Smooth muscle cell (in vitro differentiated cells): ENCODE measurements at regions not wholly inside any gene's neighbourhood (a gene's known extent, or its start where the extent isn't known, plus 50 kb on each side); places are given as distances from the start of the nearest gene placed in this dataset.

ENCODE experiments used
- DNase-seq: peaks from one replicate; lab custom pipeline; 2025; ENCODE audit not compliant: unreplicated experiment; lab: John Stamatoyannopoulos, UW
- H2AFZ ChIP-seq: fragments of 200-600 bp; sonication (generic); 2 replicates; pipeline ENCODE4 v1.6.0; 2016; ENCODE audit warnings: antibody characterized with exemption, low read depth, mild to moderate bottlenecking
- H3F3A ChIP-seq: fragments of 200-600 bp; sonication (generic); 2 replicates; pipeline ENCODE4 v1.6.0; 2017; ENCODE audit warnings: antibody characterized with exemption, low read depth
- H3K27ac ChIP-seq: fragments of 200-600 bp; sonication (generic); 2 replicates; pipeline ENCODE4 v1.5.1; 2016; ENCODE audit warnings: low read depth, mild to moderate bottlenecking
- H3K27me3 ChIP-seq: fragments of 200-600 bp; sonication (generic); 2 replicates; pipeline ENCODE4 v1.6.1; 2016; ENCODE audit warnings: low read depth, mild to moderate bottlenecking
- H3K36me3 ChIP-seq: fragments of 200-600 bp; sonication (generic); 2 replicates; pipeline ENCODE4 v1.5.1; 2016; ENCODE audit warnings: low read depth
- H3K4me1 ChIP-seq: fragments of 200-600 bp; sonication (generic); 2 replicates; pipeline ENCODE4 v1.5.1; 2016; ENCODE audit warnings: low read depth
- H3K4me2 ChIP-seq: fragments of 200-600 bp; sonication (generic); 2 replicates; pipeline ENCODE4 v1.6.0; 2016; ENCODE audit warnings: mild to moderate bottlenecking
- H3K4me3 ChIP-seq: fragments of 200-600 bp; sonication (generic); 2 replicates; pipeline ENCODE4 v1.5.1; 2016; ENCODE audit warnings: mild to moderate bottlenecking
- H3K79me2 ChIP-seq: fragments of 200-600 bp; sonication (generic); 2 replicates; pipeline ENCODE4 v1.6.0; 2016; ENCODE audit warnings: low read depth, mild to moderate bottlenecking
- H3K9ac ChIP-seq: fragments of 200-600 bp; sonication (generic); 2 replicates; pipeline ENCODE4 v1.6.0; 2016; ENCODE audit warnings: low read depth
- H3K9me3 ChIP-seq: fragments of 200-600 bp; sonication (generic); replicated peaks from 2 replicates; pipeline ENCODE4 v1.5.1; 2016; ENCODE audit warnings: low read depth
- H4K20me1 ChIP-seq: fragments of 200-600 bp; sonication (generic); 2 replicates; pipeline ENCODE4 v1.6.0; 2016; ENCODE audit warnings: low read depth
- WGBS: methylation state at CpG from one replicate; pipeline ENCODE4 v1.1.7; 2016; ENCODE audit warnings: low lambda C conversion rate; 5-methylcytosine and 5-hydroxymethylcytosine counted together
- TF ChIP-seq, protein P1 (sequence below): fragments of 200-600 bp; sonication (generic); IDR thresholded peaks from 2 replicates; pipeline ENCODE4 v1.5.1; 2017; ENCODE audit warnings: borderline replicate concordance, mild to moderate bottlenecking, antibody characterized with exemption; ENCODE audit not compliant: insufficient read depth, poor library complexity, severe bottlenecking

DNA sequence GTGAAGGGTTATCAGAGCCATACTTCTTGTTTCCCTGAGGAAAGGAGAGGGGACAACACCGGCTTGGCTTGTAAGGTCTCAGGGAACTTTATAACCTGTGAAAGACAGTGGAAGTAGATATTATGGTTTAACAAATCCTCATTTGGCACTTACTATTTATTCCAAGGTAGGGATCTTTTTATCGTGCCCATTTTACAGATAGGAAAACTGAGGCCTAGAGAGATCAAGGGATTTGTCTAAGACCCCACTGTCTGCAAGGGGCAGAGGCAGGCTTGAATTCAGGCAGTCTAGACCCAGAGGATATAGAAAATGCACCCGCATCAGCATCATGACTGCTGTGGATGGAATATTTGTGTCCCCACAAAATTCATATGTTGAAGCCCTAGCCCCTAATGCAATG is 118.4 kb upstream of the CST7 start:
- Histone ChIP-seq H3K4me1 (no peaks in the 10 kb centered on the region), H3K9me3 (no peaks in the 10 kb centered on the region)

DNA sequence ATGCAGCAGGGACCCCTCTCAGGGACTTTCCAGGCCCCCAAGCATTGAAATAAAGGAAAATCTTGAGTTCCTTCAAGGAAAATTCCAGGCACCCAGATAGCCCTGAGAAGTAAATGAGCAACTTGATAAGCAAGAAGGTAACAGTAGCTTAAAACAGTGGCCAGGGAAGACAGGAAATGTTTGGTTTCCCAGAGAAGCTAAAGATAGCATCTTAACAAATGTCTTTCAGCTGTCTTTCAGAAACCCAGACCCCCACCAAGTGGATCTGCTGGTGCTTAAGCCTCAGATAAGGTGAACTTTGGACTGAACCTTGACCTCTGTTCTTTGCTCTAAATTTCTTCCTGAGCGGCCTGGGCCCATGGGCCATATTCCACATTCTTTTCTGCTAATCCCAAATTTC is 117.8 kb upstream of the CST7 start:
- DNase-seq = no peak
- Histone ChIP-seq H3K9ac (no peak overlapping the region), H3K36me3 (no peaks in the 10 kb centered on the region), H3K4me1 (no peaks in the 10 kb centered on the region), H3K9me3 (no peaks in the 10 kb centered on the region), H3K4me2 (no peak overlapping the region), H2AFZ (no peak overlapping the region), H3K27me3 (peaks cover 3% of the 10 kb centered on the region), H4K20me1 (no peaks in the 10 kb centered on the region), H3K79me2 (no peaks in the 10 kb centered on the region), H3K27ac (no peak overlapping the region), H3K4me3 (no peak overlapping the region), H3F3A (no peaks in the 10 kb centered on the region)
- TF ChIP-seq, protein P1, sequence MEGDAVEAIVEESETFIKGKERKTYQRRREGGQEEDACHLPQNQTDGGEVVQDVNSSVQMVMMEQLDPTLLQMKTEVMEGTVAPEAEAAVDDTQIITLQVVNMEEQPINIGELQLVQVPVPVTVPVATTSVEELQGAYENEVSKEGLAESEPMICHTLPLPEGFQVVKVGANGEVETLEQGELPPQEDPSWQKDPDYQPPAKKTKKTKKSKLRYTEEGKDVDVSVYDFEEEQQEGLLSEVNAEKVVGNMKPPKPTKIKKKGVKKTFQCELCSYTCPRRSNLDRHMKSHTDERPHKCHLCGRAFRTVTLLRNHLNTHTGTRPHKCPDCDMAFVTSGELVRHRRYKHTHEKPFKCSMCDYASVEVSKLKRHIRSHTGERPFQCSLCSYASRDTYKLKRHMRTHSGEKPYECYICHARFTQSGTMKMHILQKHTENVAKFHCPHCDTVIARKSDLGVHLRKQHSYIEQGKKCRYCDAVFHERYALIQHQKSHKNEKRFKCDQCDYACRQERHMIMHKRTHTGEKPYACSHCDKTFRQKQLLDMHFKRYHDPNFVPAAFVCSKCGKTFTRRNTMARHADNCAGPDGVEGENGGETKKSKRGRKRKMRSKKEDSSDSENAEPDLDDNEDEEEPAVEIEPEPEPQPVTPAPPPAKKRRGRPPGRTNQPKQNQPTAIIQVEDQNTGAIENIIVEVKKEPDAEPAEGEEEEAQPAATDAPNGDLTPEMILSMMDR = no peak
- 89% methylated on average over 1 of the region's 1 CpG for WGBS

More for the DNA sequence above, 118.4 kb upstream of the CST7 start:
- H3K9ac ChIP-seq = no peak overlapping the region
- H3K27ac ChIP-seq = no peak overlapping the region
- no peak overlapping the region for H3K4me2 ChIP-seq
- no peaks in the 10 kb centered on the region for H3K36me3 ChIP-seq
- no peak overlapping the region for H3K4me3 ChIP-seq
- no peaks in the 10 kb centered on the region for H3F3A ChIP-seq
- WGBS = 99% methylated on average over 3 of the region's 3 CpGs
- H3K27me3 ChIP-seq = peaks cover 3% of the 10 kb centered on the region
- no peaks in the 10 kb centered on the region for H4K20me1 ChIP-seq
- no peaks in the 10 kb centered on the region for H3K79me2 ChIP-seq
- H2AFZ ChIP-seq = no peak overlapping the region
- no peak for DNase-seq
- TF ChIP-seq, protein P1 = no peak

DNA sequence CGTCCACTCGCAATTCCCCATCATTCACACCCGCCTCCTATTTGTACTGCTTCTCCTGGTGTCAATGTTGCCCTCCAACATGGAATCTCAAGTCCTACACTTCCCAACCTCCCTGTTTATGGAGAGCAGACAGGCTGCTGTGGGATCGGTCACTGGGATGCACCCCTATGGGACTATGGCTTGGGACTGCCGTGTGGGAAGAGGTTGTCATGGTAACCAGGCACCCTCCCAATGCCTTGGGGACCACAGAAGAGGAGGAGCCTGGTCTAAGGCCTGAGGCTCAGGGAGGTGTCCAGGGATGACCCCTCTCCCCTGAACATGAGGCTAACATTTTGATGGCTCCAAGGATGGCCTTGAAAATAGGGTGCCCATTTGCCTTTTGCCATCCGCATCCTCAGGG is 116.6 kb upstream of the CST7 start:
- DNase-seq = no peak
- H2AFZ ChIP-seq = no peak overlapping the region
- no peaks in the 10 kb centered on the region for H3F3A ChIP-seq
- no peak overlapping the region for H3K27ac ChIP-seq
- no peak overlapping the region for H3K4me3 ChIP-seq
- no peak overlapping the region for H3K9ac ChIP-seq
- peaks cover 3% of the 10 kb centered on the region for H3K27me3 ChIP-seq
- no peak overlapping the region for H3K4me2 ChIP-seq
- 96% methylated on average over 6 of the region's 6 CpGs for WGBS
- no peaks in the 10 kb centered on the region for H3K9me3 ChIP-seq
- TF ChIP-seq, protein P1 = no peak
- H3K36me3 ChIP-seq = no peaks in the 10 kb centered on the region
- H4K20me1 ChIP-seq = no peaks in the 10 kb centered on the region
- peaks cover 9% of the 10 kb centered on the region for H3K4me1 ChIP-seq
- no peaks in the 10 kb centered on the region for H3K79me2 ChIP-seq

DNA sequence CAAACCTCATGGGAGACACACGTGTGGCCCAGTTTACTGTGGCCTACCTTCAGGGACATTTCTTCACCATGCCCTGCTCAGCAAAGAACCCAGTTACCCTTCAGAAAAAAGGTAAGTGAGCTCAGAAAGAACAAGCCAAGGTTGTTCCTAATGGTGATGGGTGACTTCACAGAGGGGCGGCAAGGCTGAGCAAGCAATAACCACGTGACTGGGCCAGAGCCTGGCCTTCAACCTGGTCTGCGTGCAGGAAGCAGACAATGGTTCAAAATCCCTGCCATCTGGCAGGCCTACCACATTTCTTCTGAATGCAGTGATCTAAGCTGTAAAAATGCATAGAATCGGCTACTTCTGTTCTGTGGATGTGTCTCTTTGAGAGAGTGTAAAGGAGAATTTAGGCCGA is 115.5 kb upstream of the CST7 start:
- H3K9ac ChIP-seq = no peak overlapping the region
- TF ChIP-seq, protein P1 = no peak
- H4K20me1 ChIP-seq = no peaks in the 10 kb centered on the region
- no peak overlapping the region for H2AFZ ChIP-seq
- no peaks in the 10 kb centered on the region for H3F3A ChIP-seq
- no peaks in the 10 kb centered on the region for H3K36me3 ChIP-seq
- peaks cover 3% of the 10 kb centered on the region for H3K27me3 ChIP-seq
- H3K79me2 ChIP-seq = no peaks in the 10 kb centered on the region
- no peak for DNase-seq
- H3K27ac ChIP-seq = no peak overlapping the region
- no peak overlapping the region for H3K4me3 ChIP-seq
- 88% methylated on average over 6 of the region's 6 CpGs for WGBS
- H3K9me3 ChIP-seq = no peaks in the 10 kb centered on the region
- H3K4me2 ChIP-seq = no peak overlapping the region
- H3K4me1 ChIP-seq = peaks cover 10% of the 10 kb centered on the region
